GM04503 (cell line): ENCODE measurements at regions not wholly inside any gene's neighbourhood (a gene's known extent, or its start where the extent isn't known, plus 50 kb on each side); places are given as distances from the start of the nearest gene placed in this dataset.

Experiments used
- DNase-seq: peaks from one replicate; pipeline ENCODE4 v3.0.0-alpha.2; 2012; ENCODE audit warnings: low read depth

- no peak for DNase-seq
These were observed 173.2 kb upstream of the TRPC7 start for GRCh38 chr5:136538534-136538933.

GRCh38 chr5:136529081-136529480 is 163.7 kb upstream of the TRPC7 start:
- no peak for DNase-seq

GRCh38 chr5:136528481-136529030 is 163.2 kb upstream of the TRPC7 start:
- no peak for DNase-seq

GRCh38 chr5:136527311-136527710 is 162.0 kb upstream of the TRPC7 start:
- DNase-seq = no peak

- DNase-seq = no peak
These were observed 161.4 kb upstream of the TRPC7 start for GRCh38 chr5:136526791-136527190.

- DNase-seq = no peak
These were observed 160.7 kb upstream of the TRPC7 start for GRCh38 chr5:136526021-136526420.

GRCh38 chr5:136525597-136525996 is 160.3 kb upstream of the TRPC7 start:
- DNase-seq = no peak

GRCh38 chr5:136522217-136522956 is 157.0 kb upstream of the TRPC7 start:
- no peak for DNase-seq

GRCh38 chr5:136521696-136522095 is 156.4 kb upstream of the TRPC7 start:
- DNase-seq = no peak

- DNase-seq = no peak
These were observed 153.5 kb upstream of the TRPC7 start for GRCh38 chr5:136518814-136519213.

GRCh38 chr5:136518174-136518573 is 152.8 kb upstream of the TRPC7 start:
- DNase-seq = no peak

GRCh38 chr5:136517755-136518154 is 152.4 kb upstream of the TRPC7 start:
- DNase-seq = no peak

- DNase-seq = no peak
These were observed 151.3 kb upstream of the TRPC7 start for GRCh38 chr5:136516637-136517036.

GRCh38 chr5:136513430-136513829 is 148.1 kb upstream of the TRPC7 start:
- DNase-seq = no peak

- DNase-seq = no peak
These were observed 145.7 kb upstream of the TRPC7 start for GRCh38 chr5:136511046-136511445.

GRCh38 chr5:136510481-136510880 is 145.1 kb upstream of the TRPC7 start:
- DNase-seq = no peak

- no peak for DNase-seq
These were observed 140.8 kb upstream of the TRPC7 start for GRCh38 chr5:136506131-136506530.

- DNase-seq = no peak
These were observed 135.8 kb upstream of the TRPC7 start for GRCh38 chr5:136501133-136501532.

GRCh38 chr5:136492587-136492986 is 127.2 kb upstream of the TRPC7 start:
- no peak for DNase-seq

GRCh38 chr5:136491806-136492205 is 126.5 kb upstream of the TRPC7 start:
- DNase-seq = no peak

GRCh38 chr5:136484808-136485325 is 119.5 kb upstream of the TRPC7 start:
- no peak for DNase-seq

GRCh38 chr5:136482206-136482605 is 116.9 kb upstream of the TRPC7 start:
- DNase-seq = no peak

- no peak for DNase-seq
These were observed 109.1 kb upstream of the TRPC7 start for GRCh38 chr5:136474466-136474865.

GRCh38 chr5:136467632-136468031 is 102.3 kb upstream of the TRPC7 start:
- DNase-seq = no peak
